Activated CD4-positive, alpha-beta T cell treated with anti-CD3 and anti-CD28 coated beads, Interleukin-2, amount 10 ng/mL, durations not matched to agents 24 days and 14 days (primary cell): ENCODE measurements at regions not wholly inside any gene's neighbourhood (a gene's known extent, or its start where the extent isn't known, plus 50 kb on each side); places are given as distances from the start of the nearest gene placed in this dataset.

ENCODE experiments used
- DNase-seq: peaks from one replicate; pipeline ENCODE4 v3.0.0; 2022
- H3K27ac Mint-ChIP-seq: one replicate; pipeline ENCODE4 v1.8.0; 2022; ENCODE audit warnings: mild to moderate bottlenecking, mixed read lengths
- H3K27me3 Mint-ChIP-seq: one replicate; pipeline ENCODE4 v1.8.0; 2022; ENCODE audit warnings: mixed read lengths
- H3K36me3 Mint-ChIP-seq: one replicate; pipeline ENCODE4 v1.8.0; 2022; ENCODE audit warnings: low read depth, mild to moderate bottlenecking, mixed read lengths
- H3K4me1 Mint-ChIP-seq: one replicate; pipeline ENCODE4 v1.8.0; 2021; ENCODE audit warnings: mixed read lengths
- H3K4me3 Mint-ChIP-seq: one replicate; pipeline ENCODE4 v1.8.0; 2022; ENCODE audit warnings: mild to moderate bottlenecking, moderate library complexity, mixed read lengths
- H3K9me3 Mint-ChIP-seq: one replicate; pipeline ENCODE4 v1.8.0; 2021; ENCODE audit warnings: mixed read lengths
- intact Hi-C: fragments of 100-400 bp; cut with micrococcal nuclease; formaldehyde crosslinking; loops from one replicate; pipeline ENCODE4 v1.15.1; 2023

DNA sequence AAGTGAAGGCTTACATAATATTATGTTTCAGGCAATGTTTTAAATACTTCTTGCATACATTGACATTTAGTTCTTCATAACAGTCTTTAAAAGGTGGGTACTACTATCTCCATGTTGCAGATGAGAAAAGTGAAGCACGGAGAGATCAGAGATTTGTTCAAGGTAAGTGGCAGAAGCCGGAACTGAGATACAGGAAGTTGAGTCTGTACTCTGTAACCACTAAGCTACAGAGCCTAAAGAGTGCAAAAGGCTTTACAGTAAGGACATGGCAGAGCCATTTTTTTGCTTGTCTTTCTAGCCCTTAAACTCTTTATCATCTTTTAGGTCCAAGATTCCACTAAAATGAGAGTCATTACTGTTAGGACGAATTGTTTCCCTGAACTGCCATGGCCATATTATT, 186.5 kb upstream of the PEX5L start:
- Mint-ChIP-seq H3K27me3 (no peaks in the 10 kb centered on the region), H3K9me3 (peaks cover 11% of the 10 kb centered on the region), H3K27ac (no peak overlapping the region), H3K4me1 (no peaks in the 10 kb centered on the region), H3K4me3 (no peak overlapping the region), H3K36me3 (no peaks in the 10 kb centered on the region)
- no peak for DNase-seq
- intact Hi-C loops: no loop called here

DNA sequence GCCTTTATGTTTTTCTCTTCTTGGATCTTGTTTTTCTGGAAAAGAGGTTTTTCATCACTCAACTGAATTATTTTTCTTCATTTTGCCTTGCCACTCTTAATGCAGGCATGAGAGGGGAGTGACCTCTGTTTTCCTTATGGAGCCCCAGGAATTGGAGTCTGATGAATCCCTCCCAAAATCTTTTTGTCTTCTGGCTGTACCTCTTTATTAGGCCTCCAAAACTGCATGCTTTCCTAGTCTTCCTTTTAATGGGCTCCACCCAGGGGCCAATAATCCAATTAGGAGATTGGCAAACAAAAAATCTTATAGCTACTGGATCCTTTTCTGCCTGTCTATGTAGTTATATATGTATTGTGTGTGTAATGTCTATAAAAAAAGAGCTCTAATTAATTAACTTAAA, 192.4 kb upstream of the PEX5L start:
- DNase-seq: no peak
- Mint-ChIP-seq H3K4me1 (no peaks in the 10 kb centered on the region), H3K9me3 (peaks cover 17% of the 10 kb centered on the region), H3K27me3 (no peaks in the 10 kb centered on the region), H3K4me3 (no peak overlapping the region), H3K36me3 (no peaks in the 10 kb centered on the region), H3K27ac (no peak overlapping the region)
- intact Hi-C loops: no loop called here

GRCh38 chr3:180239939-180240338, 203.2 kb upstream of the PEX5L start:
- Mint-ChIP-seq H3K9me3 (peaks cover 5% of the 10 kb centered on the region), H3K36me3 (no peaks in the 10 kb centered on the region), H3K4me3 (no peak overlapping the region), H3K27me3 (no peaks in the 10 kb centered on the region), H3K27ac (no peak overlapping the region), H3K4me1 (no peaks in the 10 kb centered on the region)
- intact Hi-C loops: no loop called here
- no peak for DNase-seq

- intact Hi-C loops: no loop called here
- H3K4me1 Mint-ChIP-seq: no peaks in the 10 kb centered on the region
Measured at GRCh38 chr3:180246688-180247195, 210.0 kb upstream of the PEX5L start.

DNA sequence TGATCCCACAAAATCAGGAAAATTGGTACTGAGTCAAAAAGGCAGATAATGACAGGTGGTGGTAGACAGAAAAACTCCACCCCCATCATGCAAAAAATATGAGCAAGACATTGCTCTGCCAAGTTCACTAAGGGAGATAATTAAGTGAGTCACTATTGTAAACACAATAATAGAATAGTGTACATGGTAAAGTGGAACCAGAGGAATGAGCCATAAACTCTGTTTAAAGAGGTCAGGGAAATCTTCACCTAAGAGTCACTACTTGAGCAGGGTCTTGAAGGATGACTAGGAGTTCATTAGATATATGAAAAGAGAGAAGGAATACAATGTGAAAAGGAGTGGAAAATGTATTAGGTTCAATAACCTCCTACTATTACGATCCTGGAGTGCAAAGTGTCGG, 213.4 kb upstream of the PEX5L start:
- H3K4me3 Mint-ChIP-seq: no peak overlapping the region
- H3K9me3 Mint-ChIP-seq: peaks cover 2% of the 10 kb centered on the region
- no peaks in the 10 kb centered on the region for H3K27me3 Mint-ChIP-seq
- no peaks in the 10 kb centered on the region for H3K36me3 Mint-ChIP-seq
- H3K27ac Mint-ChIP-seq: no peak overlapping the region
- no peaks in the 10 kb centered on the region for H3K4me1 Mint-ChIP-seq
- no peak for DNase-seq
- intact Hi-C loops: no loop called here

More at GRCh38 chr3:180246688-180247195, 210.0 kb upstream of the PEX5L start:
- no peak for DNase-seq
- H3K9me3 Mint-ChIP-seq: peaks cover 9% of the 10 kb centered on the region
- H3K4me3 Mint-ChIP-seq: no peak overlapping the region
- H3K27ac Mint-ChIP-seq: no peak overlapping the region
- H3K27me3 Mint-ChIP-seq: no peaks in the 10 kb centered on the region
- no peaks in the 10 kb centered on the region for H3K36me3 Mint-ChIP-seq

DNA sequence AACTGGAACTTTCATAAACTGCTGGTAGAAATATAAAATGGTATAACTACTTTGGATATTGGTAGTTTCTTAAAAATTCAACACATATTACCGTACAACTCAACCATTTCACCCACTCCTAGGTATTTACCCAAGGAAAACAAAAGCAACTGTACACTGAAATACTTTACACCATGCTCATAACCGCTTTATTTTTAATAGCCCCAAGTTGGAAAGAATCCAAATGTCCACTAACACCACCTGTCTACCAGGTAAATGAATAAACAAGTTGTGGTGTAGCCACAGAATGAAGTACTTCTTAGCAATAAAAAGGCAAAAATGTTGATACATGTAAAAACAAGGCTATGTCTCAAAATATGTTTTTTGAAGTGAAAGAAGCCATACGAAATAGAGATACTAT, 215.9 kb upstream of the PEX5L start:
- H3K36me3 Mint-ChIP-seq: no peaks in the 10 kb centered on the region
- H3K4me1 Mint-ChIP-seq: no peaks in the 10 kb centered on the region
- intact Hi-C loops: no loop called here
- no peak overlapping the region for H3K27ac Mint-ChIP-seq
- DNase-seq: no peak
- no peaks in the 10 kb centered on the region for H3K27me3 Mint-ChIP-seq
- no peak overlapping the region for H3K4me3 Mint-ChIP-seq
- peaks cover 8% of the 10 kb centered on the region for H3K9me3 Mint-ChIP-seq

DNA sequence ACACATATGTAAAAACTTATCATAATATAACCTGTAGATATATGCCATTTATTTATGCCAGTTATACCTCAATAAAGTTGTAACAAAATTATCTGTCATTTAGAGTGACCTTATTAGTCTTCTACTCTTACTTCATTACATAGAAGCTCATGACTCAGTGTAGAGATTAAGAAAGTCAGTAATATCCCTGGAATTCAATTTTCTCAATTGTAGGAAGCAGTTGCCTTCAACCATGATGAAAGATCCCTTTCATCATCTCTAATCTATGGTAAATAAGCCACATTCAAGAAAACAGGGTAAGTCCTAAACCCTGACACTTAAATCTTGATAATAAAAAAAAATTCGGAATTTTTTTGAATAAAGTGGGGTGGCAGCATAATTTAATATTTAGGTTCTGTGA, 216.5 kb upstream of the PEX5L start:
- no peak overlapping the region for H3K4me3 Mint-ChIP-seq
- no peak overlapping the region for H3K27ac Mint-ChIP-seq
- no peak for DNase-seq
- H3K36me3 Mint-ChIP-seq: no peaks in the 10 kb centered on the region
- H3K4me1 Mint-ChIP-seq: no peaks in the 10 kb centered on the region
- peaks cover 8% of the 10 kb centered on the region for H3K9me3 Mint-ChIP-seq
- intact Hi-C loops: no loop called here
- H3K27me3 Mint-ChIP-seq: no peaks in the 10 kb centered on the region

DNA sequence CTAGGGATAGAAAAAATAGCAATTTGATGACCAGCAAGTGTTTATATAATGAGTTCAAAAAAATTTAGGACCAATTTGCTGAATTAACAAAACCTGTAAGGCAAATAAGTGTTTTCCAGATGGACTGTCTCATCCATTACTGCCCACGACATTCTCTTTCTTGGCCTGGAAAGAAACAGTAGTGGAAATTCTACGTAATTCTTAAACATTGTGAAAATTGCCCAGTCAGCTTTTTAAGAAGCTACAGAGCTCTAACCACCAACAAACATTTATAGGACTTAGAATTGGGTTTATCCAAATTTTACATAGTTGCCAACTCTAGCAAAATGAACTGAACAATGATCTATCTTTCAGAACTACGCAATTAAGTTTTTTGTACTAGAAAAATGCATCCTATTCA, 227.7 kb upstream of the PEX5L start:
- Mint-ChIP-seq H3K36me3 (no peaks in the 10 kb centered on the region), H3K4me1 (peaks cover 11% of the 10 kb centered on the region), H3K27ac (no peak overlapping the region), H3K9me3 (peaks cover 11% of the 10 kb centered on the region), H3K27me3 (no peaks in the 10 kb centered on the region), H3K4me3 (no peak overlapping the region)
- no peak for DNase-seq
- intact Hi-C loops: no loop called here

- Mint-ChIP-seq H3K9me3 (peaks cover 3% of the 10 kb centered on the region), H3K27ac (no peak overlapping the region), H3K36me3 (no peaks in the 10 kb centered on the region), H3K4me3 (no peak overlapping the region), H3K27me3 (no peaks in the 10 kb centered on the region), H3K4me1 (peaks cover 11% of the 10 kb centered on the region)
- DNase-seq: no peak
- intact Hi-C loops: no loop called here
Measured at GRCh38 chr3:180265551-180265950, 228.8 kb upstream of the PEX5L start.

GRCh38 chr3:180267202-180267843, 230.6 kb upstream of the PEX5L start:
- peaks cover 7% of the 10 kb centered on the region for H3K9me3 Mint-ChIP-seq
- H3K4me1 Mint-ChIP-seq: peaks cover 11% of the 10 kb centered on the region
- H3K27me3 Mint-ChIP-seq: no peaks in the 10 kb centered on the region
- DNase-seq: peak; percentile 59
- no peaks in the 10 kb centered on the region for H3K36me3 Mint-ChIP-seq
- no peak overlapping the region for H3K27ac Mint-ChIP-seq
- peak overlapping the region; percentile 45 for H3K4me3 Mint-ChIP-seq
- intact Hi-C loops: no loop called here

DNA sequence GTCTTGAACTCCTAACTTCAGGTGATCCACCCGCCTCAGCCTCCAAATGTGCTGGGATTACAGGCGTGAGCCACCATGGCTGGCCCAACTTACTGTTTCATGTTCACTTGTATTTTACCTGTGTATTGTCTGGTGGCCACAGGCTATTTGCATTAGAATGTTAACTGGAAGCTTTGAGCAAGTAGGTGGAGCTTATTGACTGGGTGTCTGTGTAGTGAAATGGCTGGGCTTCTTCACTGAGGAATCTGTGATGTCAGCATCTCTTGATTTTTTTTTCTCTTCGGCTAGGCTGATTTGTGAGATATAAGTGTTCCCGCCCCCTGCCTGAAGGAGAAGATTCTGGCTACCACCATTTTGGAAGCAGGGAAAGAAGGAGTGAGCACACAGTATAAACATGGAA, 237.8 kb upstream of the PEX5L start:
- Mint-ChIP-seq H3K27ac (no peak overlapping the region), H3K4me3 (no peak overlapping the region), H3K36me3 (no peaks in the 10 kb centered on the region), H3K27me3 (no peaks in the 10 kb centered on the region), H3K9me3 (peaks cover 4% of the 10 kb centered on the region), H3K4me1 (no peaks in the 10 kb centered on the region)
- intact Hi-C loops: no loop called here
- DNase-seq: no peak

DNA sequence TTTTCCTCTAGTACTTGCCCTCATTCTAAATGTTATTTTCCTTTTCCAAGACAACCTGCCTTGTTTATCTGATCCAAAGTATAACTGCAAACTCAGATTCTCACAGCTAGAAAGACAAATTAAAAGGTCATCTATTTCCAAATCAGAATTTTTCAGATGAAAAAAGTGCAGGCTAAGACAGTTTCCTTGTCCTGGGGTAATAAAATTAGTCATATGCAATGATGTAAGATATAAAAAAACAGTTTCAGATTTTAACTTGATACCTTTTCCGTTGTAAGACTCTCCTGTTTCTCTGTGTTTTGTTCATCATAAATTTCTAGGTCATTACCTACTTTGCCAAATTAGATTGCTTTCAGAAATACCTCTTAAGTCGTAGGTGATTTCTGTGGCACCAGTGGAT, 238.4 kb upstream of the PEX5L start:
- Mint-ChIP-seq H3K27ac (no peak overlapping the region), H3K27me3 (no peaks in the 10 kb centered on the region), H3K36me3 (no peaks in the 10 kb centered on the region), H3K9me3 (peaks cover 4% of the 10 kb centered on the region), H3K4me3 (no peak overlapping the region), H3K4me1 (no peaks in the 10 kb centered on the region)
- DNase-seq: no peak
- intact Hi-C loops: no loop called here

DNA sequence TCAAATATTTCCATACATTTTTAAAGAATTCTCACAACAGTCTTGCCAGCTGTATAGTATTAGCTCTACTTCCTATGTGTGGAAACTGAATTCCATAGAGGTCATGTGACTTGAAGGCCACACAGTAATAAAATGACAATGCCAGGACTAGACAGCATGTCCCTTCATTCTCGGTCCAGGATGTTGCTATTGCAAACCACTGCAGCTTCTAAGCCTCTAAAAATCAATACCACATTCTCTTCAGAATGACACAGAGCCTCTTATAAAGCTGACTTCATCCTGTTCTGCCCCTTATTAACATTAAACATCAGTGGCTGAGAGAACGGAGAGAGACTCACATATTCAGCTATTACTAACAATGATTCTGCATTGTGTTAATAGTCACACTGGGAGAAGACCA, 240.3 kb upstream of the PEX5L start:
- Mint-ChIP-seq H3K4me1 (no peaks in the 10 kb centered on the region), H3K27ac (no peak overlapping the region), H3K4me3 (no peak overlapping the region), H3K9me3 (peaks cover under 1% of the 10 kb centered on the region), H3K36me3 (no peaks in the 10 kb centered on the region), H3K27me3 (no peaks in the 10 kb centered on the region)
- DNase-seq: no peak
- intact Hi-C loops: no loop called here

DNA sequence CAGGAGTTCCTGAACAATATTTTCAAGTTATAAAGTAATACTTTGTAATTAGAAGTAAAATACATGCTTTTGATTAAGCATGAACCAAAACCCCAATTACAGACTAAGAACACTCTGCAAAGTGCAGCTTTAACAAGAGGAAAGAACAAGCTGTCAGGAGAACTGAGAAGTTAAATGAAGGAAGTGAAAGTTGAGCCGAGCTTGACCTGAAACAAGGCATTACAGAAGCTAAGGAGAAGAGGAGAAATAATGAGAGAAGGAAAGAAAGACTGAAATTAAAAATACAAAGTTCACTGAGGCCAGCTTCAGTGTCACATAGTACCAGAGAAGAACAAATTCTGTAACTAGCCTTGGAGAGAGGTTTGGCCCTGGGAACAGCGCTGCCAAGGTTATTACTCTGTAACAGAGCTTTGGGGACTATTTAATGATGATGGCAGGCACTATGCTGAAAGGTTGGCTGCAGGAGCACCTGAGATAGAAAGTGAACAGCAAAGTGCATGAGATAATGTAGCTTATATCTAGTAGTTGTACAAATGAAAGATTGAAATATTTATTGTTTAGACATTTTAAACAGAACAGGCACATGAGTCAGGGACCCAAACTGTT, 241.9 kb upstream of the PEX5L start:
- Mint-ChIP-seq H3K27ac (no peak overlapping the region), H3K9me3 (no peaks in the 10 kb centered on the region), H3K27me3 (no peaks in the 10 kb centered on the region), H3K4me3 (no peak overlapping the region), H3K4me1 (no peaks in the 10 kb centered on the region), H3K36me3 (no peaks in the 10 kb centered on the region)
- intact Hi-C loops: no loop called here
- no peak for DNase-seq

DNA sequence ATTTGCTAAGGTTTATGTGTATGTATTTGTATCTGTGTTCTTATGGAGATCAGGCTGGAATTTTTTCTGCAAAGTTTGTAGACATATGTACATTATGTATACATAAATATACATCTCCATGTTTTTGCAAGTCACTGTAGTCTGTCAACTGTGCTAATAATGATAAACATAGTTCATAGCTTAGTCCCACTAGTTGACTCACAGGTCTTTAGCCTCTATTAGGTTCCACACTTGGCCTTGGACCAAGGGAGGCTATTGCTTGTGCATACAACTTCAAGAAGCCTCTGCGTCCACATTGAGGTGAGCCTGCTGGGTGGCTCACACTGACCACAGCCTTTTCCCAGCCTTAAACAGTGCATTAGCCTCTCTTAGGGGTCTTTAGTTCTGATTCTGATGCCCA, 243.8 kb upstream of the PEX5L start:
- no peaks in the 10 kb centered on the region for H3K36me3 Mint-ChIP-seq
- H3K9me3 Mint-ChIP-seq: no peaks in the 10 kb centered on the region
- no peak overlapping the region for H3K27ac Mint-ChIP-seq
- DNase-seq: no peak
- no peaks in the 10 kb centered on the region for H3K27me3 Mint-ChIP-seq
- intact Hi-C loops: no loop called here
- no peak overlapping the region for H3K4me3 Mint-ChIP-seq
- H3K4me1 Mint-ChIP-seq: no peaks in the 10 kb centered on the region
